Endometrium (tissue), 2 donors: ENCODE measurements at regions not wholly inside any gene's neighbourhood (a gene's known extent, or its start where the extent isn't known, plus 50 kb on each side); places are given as distances from the start of the nearest gene placed in this dataset.
"Not testable (repeated sequence)": the region's sequence is repeated elsewhere in the genome, so short reads cannot be mapped to it uniquely, and the experiment has no call there.

Experiments
- FAIRE-seq: peaks from 2 replicates; lab custom pipeline; 2012; peaks lifted over from hg19 to GRCh38; lab: Jason Lieb, UNC
- donor health status: control.
- donor health status: control.

GRCh38 chr3:89628856-89629670 lies 521.6 kb downstream of the EPHA3 start:
- FAIRE-seq: no peak

GRCh38 chr3:89635137-89635536 lies 527.7 kb downstream of the EPHA3 start:
- no peak for FAIRE-seq

- no peak for FAIRE-seq
Measured at GRCh38 chr3:89644716-89645115, 537.3 kb downstream of the EPHA3 start.

GRCh38 chr3:89649431-89649830 lies 542.0 kb downstream of the EPHA3 start:
- FAIRE-seq: no peak

- no peak for FAIRE-seq
Measured at GRCh38 chr3:89654031-89654430, 546.6 kb downstream of the EPHA3 start.

GRCh38 chr3:89656388-89656787 lies 549.0 kb downstream of the EPHA3 start:
- no peak for FAIRE-seq

GRCh38 chr3:89679686-89680085 lies 572.3 kb downstream of the EPHA3 start:
- FAIRE-seq: no peak

GRCh38 chr3:89682556-89682955 lies 575.1 kb downstream of the EPHA3 start:
- no peak for FAIRE-seq

GRCh38 chr3:89685731-89686130 lies 578.3 kb downstream of the EPHA3 start:
- FAIRE-seq: no peak

GRCh38 chr3:89690646-89691045 lies 583.2 kb downstream of the EPHA3 start:
- FAIRE-seq: no peak

GRCh38 chr3:89692601-89693000 lies 585.2 kb downstream of the EPHA3 start:
- FAIRE-seq: no peak

- no peak for FAIRE-seq
Measured at GRCh38 chr3:89697321-89697916, 590.0 kb downstream of the EPHA3 start.

GRCh38 chr3:89698208-89698830 lies 590.9 kb downstream of the EPHA3 start:
- peak; percentile 83 for FAIRE-seq

GRCh38 chr3:89699229-89699628 lies 591.8 kb downstream of the EPHA3 start:
- FAIRE-seq: no peak

GRCh38 chr3:89699771-89700170 lies 592.4 kb downstream of the EPHA3 start:
- FAIRE-seq: no peak

GRCh38 chr3:89702404-89702803 lies 595.0 kb downstream of the EPHA3 start:
- no peak for FAIRE-seq

- no peak for FAIRE-seq
Measured at GRCh38 chr3:89713196-89713595, 605.8 kb downstream of the EPHA3 start.

GRCh38 chr3:89714237-89714636 lies 606.8 kb downstream of the EPHA3 start:
- FAIRE-seq: no peak

- peak; percentile 94 for FAIRE-seq
Measured at GRCh38 chr3:89740080-89740880, 632.9 kb downstream of the EPHA3 start.

- FAIRE-seq: no peak
Measured at GRCh38 chr3:89740881-89741177, 633.4 kb downstream of the EPHA3 start.

GRCh38 chr3:89742546-89742945 lies 635.1 kb downstream of the EPHA3 start:
- FAIRE-seq: no peak

- FAIRE-seq: not testable (repeated sequence)
Measured at GRCh38 chr3:89747541-89748278, 640.3 kb downstream of the EPHA3 start.
